GM19238 (cell line): ENCODE measurements at regions not wholly inside any gene's neighbourhood (a gene's known extent, or its start where the extent isn't known, plus 50 kb on each side); places are given as distances from the start of the nearest gene placed in this dataset.
"Not testable (repeated sequence)": the region's sequence is repeated elsewhere in the genome, so short reads cannot be mapped to it uniquely, and the experiment has no call there.

ENCODE experiments used
- DNase-seq: peaks from one replicate; pipeline ENCODE4 v3.0.0; 2011; ENCODE audit warnings: low spot score; ENCODE audit not compliant: insufficient read length

GRCh38 chr14:43735932-43736331, 771.2 kb downstream of the FSCB start:
- no peak for DNase-seq

GRCh38 chr14:43729143-43729542, 777.9 kb downstream of the FSCB start:
- no peak for DNase-seq

GRCh38 chr14:43706900-43707299, 800.2 kb downstream of the FSCB start:
- no peak for DNase-seq

- not testable (repeated sequence) for DNase-seq
Observed at GRCh38 chr14:43698561-43699284, 808.4 kb downstream of the FSCB start.

- DNase-seq = no peak
Observed at GRCh38 chr14:43697003-43697402, 810.1 kb downstream of the FSCB start.

GRCh38 chr14:43692706-43693105, 814.4 kb downstream of the FSCB start:
- no peak for DNase-seq

GRCh38 chr14:43687921-43688320, 819.2 kb downstream of the FSCB start:
- DNase-seq = no peak

- DNase-seq = no peak
Observed at GRCh38 chr14:43677581-43677980, 829.5 kb downstream of the FSCB start.

GRCh38 chr14:43674273-43674672, 832.8 kb downstream of the FSCB start:
- DNase-seq = no peak

- no peak for DNase-seq
Observed at GRCh38 chr14:43671716-43672485, 835.2 kb downstream of the FSCB start.

GRCh38 chr14:43669355-43669754, 837.7 kb downstream of the FSCB start:
- DNase-seq = no peak

- DNase-seq = no peak
Observed at GRCh38 chr14:43665570-43666267, 841.4 kb downstream of the FSCB start.

GRCh38 chr14:43655194-43655593, 851.9 kb downstream of the FSCB start:
- not testable (repeated sequence) for DNase-seq

GRCh38 chr14:43651896-43652295, 855.2 kb downstream of the FSCB start:
- DNase-seq = no peak

- no peak for DNase-seq
Observed at GRCh38 chr14:43651185-43651787, 855.8 kb downstream of the FSCB start.

GRCh38 chr14:43649508-43649907, 857.6 kb downstream of the FSCB start:
- no peak for DNase-seq

GRCh38 chr14:43647302-43647701, 859.8 kb downstream of the FSCB start:
- no peak for DNase-seq

- no peak for DNase-seq
Observed at GRCh38 chr14:43640718-43641267, 866.3 kb downstream of the FSCB start.

GRCh38 chr14:43625294-43625693, 881.8 kb downstream of the FSCB start:
- DNase-seq = no peak

GRCh38 chr14:43621282-43621681, 885.8 kb downstream of the FSCB start:
- no peak for DNase-seq

- DNase-seq = no peak
Observed at GRCh38 chr14:43595096-43595772, 911.8 kb downstream of the FSCB start.
